Endodermal cell (in vitro differentiated cells): ENCODE measurements at regions not wholly inside any gene's neighbourhood (a gene's known extent, or its start where the extent isn't known, plus 50 kb on each side); places are given as distances from the start of the nearest gene placed in this dataset.
A peak's percentile ranks its signal among the peaks of the same experiment; 100 is the strongest.

Experiments used
- DNase-seq: peaks from one replicate; pipeline ENCODE4 v3.0.0-alpha.2; 2017
- H3K27ac ChIP-seq: 2 replicates; pipeline ENCODE4 v1.5.1; 2013; ENCODE audit warnings: mild to moderate bottlenecking, low read depth, low read length, moderate library complexity
- H3K27me3 ChIP-seq: 2 replicates; pipeline ENCODE4 v1.6.1; 2013; ENCODE audit warnings: mild to moderate bottlenecking, low read length, moderate library complexity; ENCODE audit not compliant: insufficient read depth, control insufficient read depth, poor library complexity, severe bottlenecking
- H3K36me3 ChIP-seq: 2 replicates; pipeline ENCODE4 v1.7.0; 2013; ENCODE audit warnings: mild to moderate bottlenecking, low read length, moderate library complexity; ENCODE audit not compliant: control insufficient read depth, insufficient read depth
- H3K4me1 ChIP-seq: one replicate; pipeline ENCODE4 v1.7.0; 2013; ENCODE audit warnings: low read length; ENCODE audit not compliant: control insufficient read depth, insufficient read depth
- H3K4me3 ChIP-seq: 2 replicates; pipeline ENCODE4 v1.5.1; 2013; ENCODE audit warnings: mild to moderate bottlenecking, low read length, moderate library complexity
- H3K9ac ChIP-seq: 2 replicates; pipeline ENCODE4 v1.6.1; 2013; ENCODE audit warnings: mild to moderate bottlenecking, low read length, moderate library complexity; ENCODE audit not compliant: poor library complexity, severe bottlenecking; ENCODE audit errors: extremely low read depth
- H3K9me3 ChIP-seq: 2 replicates; pipeline ENCODE4 v1.6.1; 2013; ENCODE audit warnings: mild to moderate bottlenecking, low read length, moderate library complexity; ENCODE audit not compliant: control insufficient read depth
- H3K27ac Mint-ChIP-seq: 2 replicates; pipeline ENCODE4 v1.8.0; 2020; ENCODE audit warnings: mixed read lengths
- H3K27me3 Mint-ChIP-seq: 2 replicates; pipeline ENCODE4 v1.8.0; 2021; ENCODE audit warnings: mild to moderate bottlenecking, mixed read lengths; ENCODE audit not compliant: insufficient read depth
- H3K36me3 Mint-ChIP-seq: 2 replicates; pipeline ENCODE4 v1.8.0; 2020; ENCODE audit warnings: low read depth, mixed read lengths
- H3K4me1 Mint-ChIP-seq: 2 replicates; pipeline ENCODE4 v1.8.0; 2020; ENCODE audit warnings: mixed read lengths
- H3K4me3 Mint-ChIP-seq: 2 replicates; pipeline ENCODE4 v1.8.0; 2020; ENCODE audit warnings: mild to moderate bottlenecking, moderate library complexity, mixed read lengths
- H3K9me3 Mint-ChIP-seq: 2 replicates; pipeline ENCODE4 v1.8.0; 2020; ENCODE audit warnings: mild to moderate bottlenecking, mixed read lengths
- WGBS, 2 experiments: methylation state at CpG; one replicate each; pipeline versions ENCODE4 v1.1.5 to v1.1.7; 2013; ENCODE audit warnings: missing lambda C conversion rate in 2 of 2, mixed read lengths in 1 of 2; ENCODE audit not compliant: insufficient coverage in 1 of 2, insufficient read length in 1 of 2; 5-methylcytosine and 5-hydroxymethylcytosine counted together
- TF ChIP-seq, protein P1 (sequence below): fragments of 200-600 bp; sonication (generic); conservative IDR thresholded peaks from 2 replicates; pipeline ENCODE4 v1.5.0; 2021; ENCODE audit warnings: antibody characterized with exemption, mild to moderate bottlenecking

DNA sequence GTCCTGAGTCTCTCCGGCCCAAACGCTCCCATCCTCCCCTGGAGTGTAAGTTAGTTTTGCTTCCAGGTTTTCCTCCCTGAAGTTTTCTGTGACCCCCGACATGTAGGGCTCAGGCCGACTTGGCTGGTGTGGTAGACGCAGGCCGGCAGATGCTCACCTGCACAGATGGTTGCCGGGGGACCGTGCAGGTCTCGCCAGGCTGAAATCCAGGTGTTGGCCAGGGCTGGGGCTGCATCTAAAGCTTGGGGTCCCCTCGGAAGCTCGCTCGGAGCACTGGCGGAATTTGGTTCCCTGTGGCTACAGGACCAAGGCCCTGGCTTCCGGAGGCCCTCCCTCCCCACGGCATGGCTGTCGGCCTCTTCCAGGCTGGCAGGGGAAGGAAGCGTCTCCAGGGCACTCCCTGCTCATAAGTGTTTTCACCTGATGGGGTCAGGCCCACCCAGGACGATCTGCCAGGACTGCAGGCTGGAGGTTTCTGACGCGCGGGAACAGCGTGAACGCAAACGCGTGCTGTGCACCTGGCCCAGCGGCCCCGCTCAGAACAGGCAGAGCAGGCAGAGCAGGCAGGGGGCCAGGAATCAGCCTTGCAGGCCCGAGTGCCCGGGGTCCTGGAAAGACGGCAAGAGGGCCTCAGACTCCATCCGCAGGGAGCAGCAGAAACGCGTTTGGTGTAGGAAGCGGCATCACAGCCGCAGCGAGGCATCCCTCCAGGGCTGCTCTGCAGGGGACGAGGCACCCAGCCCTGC, 258.2 kb downstream of the BRD1 start:
- H3K27me3 ChIP-seq, result no peaks in the 10 kb centered on the region
- WGBS, 2 experiments, result 85 to 93% methylated on average over 22 to 37 of the region's 37 CpGs
- H3K4me3 Mint-ChIP-seq, result no peak overlapping the region
- no peaks in the 10 kb centered on the region for H3K36me3 Mint-ChIP-seq
- H3K27ac ChIP-seq, result no peak overlapping the region
- H3K27ac Mint-ChIP-seq, result no peak overlapping the region
- no peaks in the 10 kb centered on the region for H3K4me1 Mint-ChIP-seq
- TF ChIP-seq, protein P1, sequence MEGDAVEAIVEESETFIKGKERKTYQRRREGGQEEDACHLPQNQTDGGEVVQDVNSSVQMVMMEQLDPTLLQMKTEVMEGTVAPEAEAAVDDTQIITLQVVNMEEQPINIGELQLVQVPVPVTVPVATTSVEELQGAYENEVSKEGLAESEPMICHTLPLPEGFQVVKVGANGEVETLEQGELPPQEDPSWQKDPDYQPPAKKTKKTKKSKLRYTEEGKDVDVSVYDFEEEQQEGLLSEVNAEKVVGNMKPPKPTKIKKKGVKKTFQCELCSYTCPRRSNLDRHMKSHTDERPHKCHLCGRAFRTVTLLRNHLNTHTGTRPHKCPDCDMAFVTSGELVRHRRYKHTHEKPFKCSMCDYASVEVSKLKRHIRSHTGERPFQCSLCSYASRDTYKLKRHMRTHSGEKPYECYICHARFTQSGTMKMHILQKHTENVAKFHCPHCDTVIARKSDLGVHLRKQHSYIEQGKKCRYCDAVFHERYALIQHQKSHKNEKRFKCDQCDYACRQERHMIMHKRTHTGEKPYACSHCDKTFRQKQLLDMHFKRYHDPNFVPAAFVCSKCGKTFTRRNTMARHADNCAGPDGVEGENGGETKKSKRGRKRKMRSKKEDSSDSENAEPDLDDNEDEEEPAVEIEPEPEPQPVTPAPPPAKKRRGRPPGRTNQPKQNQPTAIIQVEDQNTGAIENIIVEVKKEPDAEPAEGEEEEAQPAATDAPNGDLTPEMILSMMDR, result no peak
- no peak overlapping the region for H3K9ac ChIP-seq
- peak; percentile 34 for DNase-seq
- H3K36me3 ChIP-seq, result no peaks in the 10 kb centered on the region
- H3K4me1 ChIP-seq, result no peaks in the 10 kb centered on the region
- H3K9me3 ChIP-seq, result no peaks in the 10 kb centered on the region
- no peak overlapping the region for H3K4me3 ChIP-seq
- no peaks in the 10 kb centered on the region for H3K9me3 Mint-ChIP-seq
- no peaks in the 10 kb centered on the region for H3K27me3 Mint-ChIP-seq

DNA sequence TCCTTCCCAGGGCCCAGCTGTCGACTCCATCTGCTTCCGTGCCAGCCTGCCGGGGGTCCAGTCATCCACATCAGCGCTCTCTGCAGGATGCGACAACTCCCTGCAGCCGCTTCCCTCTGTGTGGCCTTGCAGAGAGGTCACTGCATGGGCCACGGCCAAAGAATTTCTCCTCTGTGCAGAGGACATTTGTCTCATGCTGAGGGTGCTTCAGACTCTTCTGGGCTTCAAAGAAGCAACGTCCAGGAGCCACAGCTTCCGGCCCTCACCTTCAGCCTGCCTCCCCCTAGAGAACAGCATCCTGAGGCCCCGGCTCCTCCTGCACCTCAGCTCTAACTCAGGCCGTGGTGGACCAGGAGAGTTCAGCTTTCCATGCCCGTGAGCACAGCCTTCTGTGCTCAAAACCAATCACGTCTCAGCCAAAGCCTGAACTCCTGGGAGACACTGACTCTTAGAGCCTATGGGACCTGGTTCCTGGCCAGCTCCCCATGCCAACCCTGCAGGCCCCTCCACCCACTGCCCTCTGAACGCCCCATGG, 258.9 kb downstream of the BRD1 start:
- 76 to 84% methylated on average over 8 to 14 of the region's 14 CpGs for WGBS, 2 experiments
- Histone ChIP-seq H3K27me3 (no peaks in the 10 kb centered on the region), H3K9me3 (no peaks in the 10 kb centered on the region), H3K9ac (no peak overlapping the region), H3K36me3 (no peaks in the 10 kb centered on the region), H3K4me1 (no peaks in the 10 kb centered on the region), H3K27ac (no peak overlapping the region), H3K4me3 (no peak overlapping the region)
- TF ChIP-seq, protein P1, result peak; percentile 45
- Mint-ChIP-seq H3K27ac (no peak overlapping the region), H3K4me1 (no peaks in the 10 kb centered on the region), H3K9me3 (no peaks in the 10 kb centered on the region), H3K4me3 (no peak overlapping the region), H3K36me3 (no peaks in the 10 kb centered on the region), H3K27me3 (no peaks in the 10 kb centered on the region)
- DNase-seq, result peak; percentile 73

DNA sequence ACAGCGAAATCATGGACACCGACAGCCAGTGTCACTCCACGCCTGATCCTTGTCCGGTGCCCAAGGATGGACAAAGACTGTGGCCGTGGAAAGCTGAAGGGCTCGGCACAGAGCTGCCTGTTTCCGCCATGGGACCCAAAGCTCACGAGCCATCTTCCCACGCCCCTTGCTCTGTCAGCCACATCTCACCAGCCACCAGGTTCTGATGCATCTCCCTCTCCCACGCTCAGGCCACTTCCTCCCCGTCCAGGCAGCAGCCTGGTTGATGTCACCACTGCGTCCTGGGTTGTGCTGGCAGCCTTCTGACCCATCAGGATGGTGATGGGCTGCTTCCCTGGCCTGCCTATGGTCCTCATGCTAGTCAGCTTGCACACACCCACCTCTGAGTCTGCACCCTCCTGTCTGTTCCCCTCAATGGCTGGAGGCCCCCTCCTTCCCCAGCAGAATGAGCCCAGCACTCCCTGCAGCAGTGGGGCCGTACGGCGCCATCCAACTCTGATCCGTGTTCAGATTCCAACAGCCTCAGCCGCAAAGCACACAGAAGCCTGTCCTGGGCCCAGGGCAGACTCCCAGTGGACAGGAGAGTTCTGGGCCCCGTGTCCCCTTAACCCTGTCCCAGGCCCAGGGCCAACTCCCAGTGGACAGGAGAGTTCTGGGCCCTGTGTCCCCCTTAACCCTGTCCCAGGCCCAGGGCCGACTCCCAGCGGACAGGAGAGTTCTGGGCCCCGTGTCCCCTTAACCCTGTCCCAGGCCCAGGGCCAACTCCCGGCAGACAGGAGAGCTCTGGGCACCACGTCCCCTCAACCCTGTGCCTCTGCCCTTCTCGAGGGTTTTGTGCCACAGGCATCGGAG, 259.5 kb downstream of the BRD1 start:
- WGBS, 2 experiments, result 87 to 92% methylated on average over 19 to 25 of the region's 25 CpGs
- Mint-ChIP-seq H3K4me1 (no peaks in the 10 kb centered on the region), H3K36me3 (no peaks in the 10 kb centered on the region), H3K27ac (no peak overlapping the region), H3K4me3 (no peak overlapping the region), H3K27me3 (no peaks in the 10 kb centered on the region), H3K9me3 (no peaks in the 10 kb centered on the region)
- H3K36me3 ChIP-seq, result no peaks in the 10 kb centered on the region
- TF ChIP-seq, protein P1, result no peak
- H3K27ac ChIP-seq, result no peak overlapping the region
- H3K4me3 ChIP-seq, result no peak overlapping the region
- no peaks in the 10 kb centered on the region for H3K27me3 ChIP-seq
- H3K9me3 ChIP-seq, result no peaks in the 10 kb centered on the region
- no peak overlapping the region for H3K9ac ChIP-seq
- peak; percentile 39 for DNase-seq
- H3K4me1 ChIP-seq, result no peaks in the 10 kb centered on the region
